SU-DHL-6 (cell line): ENCODE measurements at regions not wholly inside any gene's neighbourhood (a gene's known extent, or its start where the extent isn't known, plus 50 kb on each side); places are given as distances from the start of the nearest gene placed in this dataset.

Experiments used
- CTCF ChIP-seq: fragments of 200-600 bp; sonication (generic); IDR thresholded peaks from one replicate; pipeline ENCODE4 v1.5.1; 2017; ENCODE audit warnings: antibody characterized with exemption, mild to moderate bottlenecking, low read length, moderate library complexity; ENCODE audit not compliant: insufficient read depth, poor library complexity, severe bottlenecking
- EZH2phosphoT487 ChIP-seq: fragments of 200-600 bp; sonication (generic), shearing (Covaris generic); conservative IDR thresholded peaks from 2 replicates; pipeline ENCODE4 v1.6.1; 2018; ENCODE audit warnings: mild to moderate bottlenecking, antibody characterized with exemption, low read length, moderate library complexity, mixed read lengths

DNA sequence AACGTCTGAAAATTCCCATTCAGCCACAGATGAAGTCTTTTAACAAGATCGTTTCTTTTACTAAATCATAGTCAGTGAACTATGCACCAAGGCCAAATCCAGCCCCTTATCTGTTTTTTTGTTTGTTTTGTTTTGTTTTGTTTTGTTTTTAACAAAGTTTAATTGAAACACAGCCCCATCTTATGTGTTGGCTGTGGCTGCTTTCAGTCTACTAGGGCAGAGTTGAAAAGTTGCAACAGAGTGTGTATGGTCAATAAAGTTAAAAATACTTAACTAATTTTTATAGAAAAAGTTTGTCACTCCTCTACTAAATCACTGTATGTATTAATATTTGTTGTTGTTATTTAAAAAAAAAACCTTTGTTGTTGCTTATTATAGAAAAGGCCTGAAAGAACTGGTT, 137.1 kb downstream of the CAAP1 start:
- TF ChIP-seq CTCF (no peak), EZH2phosphoT487 (no peak)
